Gastroesophageal sphincter (tissue), 4 donors: ENCODE measurements at regions not wholly inside any gene's neighbourhood (a gene's known extent, or its start where the extent isn't known, plus 50 kb on each side); places are given as distances from the start of the nearest gene placed in this dataset.

ENCODE experiments used
- ATAC-seq: fragments of 150-250 bp; one replicate; pipeline ENCODE4 v1.9.1; 2016; ENCODE audit warnings: mild to moderate bottlenecking, moderate library complexity
- H3K27ac ChIP-seq, 4 donors: fragments of 200-600 bp; sonication (generic) in 3 of 4; 1 replicate in 3 of 4; 2 replicates in 1 of 4; pipeline ENCODE4 v1.5.1; 2016 to 2019
- H3K27me3 ChIP-seq: fragments of 200-600 bp; sonication (generic); one replicate; pipeline ENCODE4 v1.5.1; 2019
- H3K36me3 ChIP-seq, 2 donors: fragments of 200-600 bp; sonication (generic); one replicate each; pipeline ENCODE4 v1.5.1; 2019; ENCODE audit warnings: control low read depth in 1 of 2
- H3K4me1 ChIP-seq, 3 donors: fragments of 200-600 bp; sonication (generic); 1 replicate in 2 of 3; 2 replicates in 1 of 3; pipeline ENCODE4 v1.5.1; 2016 to 2019; ENCODE audit warnings: control low read depth in 2 of 3
- H3K4me3 ChIP-seq, 2 donors: fragments of 200-600 bp; sonication (generic); one replicate each; pipeline ENCODE4 v1.5.1; 2019; ENCODE audit warnings: mild to moderate bottlenecking in 1 of 2, moderate library complexity in 1 of 2
- H3K9me3 ChIP-seq, 3 donors: fragments of 200-600 bp; sonication (generic); one replicate each; pipeline ENCODE4 v1.5.1; 2017 to 2019; ENCODE audit warnings: control low read depth in 2 of 3
- CTCF ChIP-seq, 4 experiments: fragments of 200-600 bp in 2 of 4; fragments of 450-650 bp in 2 of 4; sonication (generic) in 1 of 4; IDR thresholded peaks; one replicate each; pipeline ENCODE4 v1.5.1; 2017 to 2019; ENCODE audit warnings: antibody characterized with exemption in 4 of 4, mild to moderate bottlenecking in 2 of 4, moderate library complexity in 2 of 4
- EP300 ChIP-seq: sonication (generic); formaldehyde crosslinking; IDR thresholded peaks from one replicate; pipeline ENCODE4 v1.6.1; 2017; ENCODE audit warnings: antibody characterized with exemption, mild to moderate bottlenecking
- POLR2A ChIP-seq, 2 donors: fragments of 450-650 bp; IDR thresholded peaks; one replicate each; pipeline ENCODE4 v1.6.1; 2017; ENCODE audit warnings: antibody characterized with exemption in 2 of 2, mild to moderate bottlenecking in 2 of 2, moderate library complexity in 1 of 2
- POLR2AphosphoS5 ChIP-seq: sonication (generic); formaldehyde crosslinking; IDR thresholded peaks from one replicate; pipeline ENCODE4 v1.6.1; 2017; ENCODE audit warnings: antibody characterized with exemption
- WGBS, 2 donors: methylation state at CpG; one replicate each; pipeline ENCODE4 v1.1.5; 2018; ENCODE audit warnings: low coverage in 1 of 2; 5-methylcytosine and 5-hydroxymethylcytosine counted together

GRCh38 chr14:65239143-65239937 is 137.0 kb upstream of the MAX start:
- H3K4me1 ChIP-seq = no peaks in the 10 kb centered on the region
- 46 to 94% methylated on average over 2 to 3 of the region's 10 CpGs for WGBS, 2 donors
- no peak overlapping the region for H3K4me3 ChIP-seq
- H3K36me3 ChIP-seq = no peaks in the 10 kb centered on the region
- H3K27ac ChIP-seq = no peak overlapping the region
- peak; percentile 47 for ATAC-seq
- no peaks in the 10 kb centered on the region for H3K9me3 ChIP-seq
- H3K27me3 ChIP-seq = no peaks in the 10 kb centered on the region
- TF ChIP-seq POLR2A (IDR thresholded peaks at IDR 0.05) = no peak
- TF ChIP-seq CTCF (IDR thresholded peaks at IDR 0.05) = no peak
- TF ChIP-seq EP300 = no peak
- no peak for TF ChIP-seq POLR2AphosphoS5

GRCh38 chr14:65239938-65240296 is 137.6 kb upstream of the MAX start:
- H3K9me3 ChIP-seq = no peaks in the 10 kb centered on the region
- no peak overlapping the region for H3K4me3 ChIP-seq
- H3K27ac ChIP-seq = no peak overlapping the region
- no peaks in the 10 kb centered on the region for H3K36me3 ChIP-seq
- ATAC-seq = no peak
- no peaks in the 10 kb centered on the region for H3K4me1 ChIP-seq
- 67% methylated on average over 1 of the region's 1 CpG; no CpG with 5 or more reads in 1 of the 2 donors for WGBS, 2 donors
- no peaks in the 10 kb centered on the region for H3K27me3 ChIP-seq
- TF ChIP-seq CTCF (IDR thresholded peaks at IDR 0.05) = no peak
- TF ChIP-seq POLR2AphosphoS5 = no peak

- TF ChIP-seq CTCF (IDR thresholded peaks at IDR 0.05) (no peak), EP300 (no peak), POLR2AphosphoS5 (no peak), POLR2A (IDR thresholded peaks at IDR 0.05) (no peak)
- WGBS, 2 donors = 77 to 81% methylated on average over 5 to 8 of the region's 9 CpGs
- Histone ChIP-seq H3K4me3 (no peak overlapping the region), H3K36me3 (no peaks in the 10 kb centered on the region), H3K9me3 (no peaks in the 10 kb centered on the region), H3K4me1 (no peaks in the 10 kb centered on the region), H3K27ac (no peak overlapping the region), H3K27me3 (no peaks in the 10 kb centered on the region)
- no peak for ATAC-seq
These were observed 138.9 kb upstream of the MAX start for GRCh38 chr14:65241125-65241752.

GRCh38 chr14:65242732-65243134 is 140.4 kb upstream of the MAX start:
- Histone ChIP-seq H3K27ac (no peak overlapping the region), H3K36me3 (no peaks in the 10 kb centered on the region), H3K4me3 (no peak overlapping the region), H3K27me3 (no peaks in the 10 kb centered on the region), H3K9me3 (no peaks in the 10 kb centered on the region), H3K4me1 (no peaks in the 10 kb centered on the region)
- no peak for TF ChIP-seq CTCF (IDR thresholded peaks at IDR 0.05)
- no peak for TF ChIP-seq EP300
- no peak for ATAC-seq
- 73 to 91% methylated on average over 2 to 4 of the region's 4 CpGs for WGBS, 2 donors
